ENCODE measurements at regions not wholly inside any gene's neighbourhood (a gene's known extent, or its start where the extent isn't known, plus 50 kb on each side); places are given as distances from the start of the nearest gene placed in this dataset.

GRCh38 chr14:62027958-62028357 is 265.7 kb downstream of the SNAPC1 start:
- no peak for DNase-seq

- DNase-seq = no peak
Measured at GRCh38 chr14:62029569-62029924, 267.3 kb downstream of the SNAPC1 start.

GRCh38 chr14:62030387-62030786 is 268.2 kb downstream of the SNAPC1 start:
- no peak for DNase-seq

DNA sequence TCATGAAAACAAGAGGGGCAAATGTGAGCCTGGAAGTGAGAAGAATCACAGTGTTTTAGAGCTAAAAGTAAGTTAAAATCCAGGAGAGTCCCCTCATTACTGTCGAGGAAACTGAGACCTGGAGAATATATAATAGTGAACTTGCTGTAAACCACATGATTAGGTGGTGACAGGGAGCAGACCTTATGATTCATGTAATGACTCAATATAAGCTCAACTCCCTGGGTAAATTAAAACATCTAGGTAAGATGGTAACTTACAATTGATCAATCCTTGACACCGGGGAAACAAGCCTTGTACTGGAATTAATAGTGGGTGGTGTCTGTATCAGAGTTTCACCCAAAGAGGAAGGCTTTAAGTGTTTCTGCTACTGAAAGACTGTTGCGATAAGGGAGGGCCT is 269.3 kb downstream of the SNAPC1 start:
- no peak for DNase-seq

- no peak for DNase-seq
Measured at GRCh38 chr14:62053188-62053587, 291.0 kb downstream of the SNAPC1 start.

- no peak for DNase-seq
Measured at GRCh38 chr14:62056789-62057188, 294.6 kb downstream of the SNAPC1 start.

- no peak for DNase-seq
Measured at GRCh38 chr14:62062645-62063044, 300.4 kb downstream of the SNAPC1 start.

DNA sequence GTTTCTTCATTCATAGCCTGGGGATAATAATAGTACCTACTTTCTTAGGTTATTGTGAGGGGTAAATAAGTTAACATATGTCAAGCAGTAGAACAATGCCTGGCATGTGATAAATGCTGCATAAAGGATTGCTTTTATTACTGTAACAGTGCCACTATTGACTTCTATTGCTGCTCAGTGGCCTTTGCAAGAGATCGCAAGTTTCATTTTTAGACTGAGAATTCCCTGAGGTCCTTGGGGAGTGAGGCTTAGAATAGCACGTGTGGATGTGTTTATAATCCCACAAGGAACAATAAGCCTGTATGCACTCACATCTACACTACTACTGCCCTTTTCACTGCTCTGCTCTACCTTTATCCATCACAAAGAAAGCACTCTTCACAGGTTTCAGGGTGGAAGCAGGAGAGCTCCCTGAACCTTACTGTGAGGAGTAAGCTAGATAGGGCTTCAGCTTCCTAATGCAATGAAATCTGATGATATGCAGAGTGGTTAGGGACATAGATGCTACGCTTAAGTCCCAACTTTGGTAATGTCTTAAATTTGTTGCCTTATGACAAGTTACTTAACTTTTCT is 302.6 kb downstream of the SNAPC1 start:
- DNase-seq = no peak

DNA sequence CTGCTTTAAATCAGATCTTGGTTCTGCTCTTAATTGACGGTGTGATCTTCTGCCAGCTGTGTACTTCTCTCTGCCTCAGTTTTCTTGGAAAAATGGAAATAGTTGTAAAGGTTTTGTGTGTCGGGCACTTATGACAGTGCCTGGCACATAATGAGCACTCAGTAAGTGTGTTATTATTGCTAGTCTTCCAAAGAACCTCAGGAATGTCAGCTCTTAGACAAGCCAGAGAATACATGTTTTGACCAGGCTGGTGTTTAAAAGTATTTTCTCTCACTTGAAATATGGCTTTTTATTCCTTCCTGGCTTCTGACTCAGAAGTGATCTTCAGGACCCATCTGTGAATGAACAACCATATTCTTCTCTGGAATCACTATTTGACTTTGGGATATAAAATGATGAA is 304.1 kb downstream of the SNAPC1 start:
- DNase-seq = no peak

- no peak for DNase-seq
Measured at GRCh38 chr14:62071039-62071438, 308.8 kb downstream of the SNAPC1 start.

DNA sequence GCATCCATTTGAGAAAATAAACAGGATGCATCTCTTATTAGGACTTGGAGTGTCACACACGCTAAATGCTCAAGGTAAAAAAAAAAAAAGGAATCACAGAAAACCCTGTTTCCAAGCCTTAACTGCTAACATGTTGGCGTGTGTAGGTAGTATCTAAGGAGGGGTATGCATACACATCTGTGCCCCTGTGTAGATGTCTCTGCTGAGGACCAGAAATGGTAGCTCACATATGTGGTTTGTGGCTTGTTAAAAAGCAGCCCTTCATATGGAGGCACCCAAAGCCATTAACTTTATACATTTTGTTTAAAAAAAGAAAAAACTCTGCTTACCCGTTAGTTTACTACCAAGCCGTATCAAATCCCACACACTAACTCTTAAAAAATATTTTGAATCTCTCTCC is 314.1 kb downstream of the SNAPC1 start:
- DNase-seq = no peak

- DNase-seq = no peak
Measured at GRCh38 chr14:62076825-62077605, 314.8 kb downstream of the SNAPC1 start.

- DNase-seq = no peak
Measured at GRCh38 chr14:62077676-62078261, 315.5 kb downstream of the SNAPC1 start.

- no peak for DNase-seq
Measured at GRCh38 chr14:62079038-62079437, 316.8 kb downstream of the SNAPC1 start.

DNA sequence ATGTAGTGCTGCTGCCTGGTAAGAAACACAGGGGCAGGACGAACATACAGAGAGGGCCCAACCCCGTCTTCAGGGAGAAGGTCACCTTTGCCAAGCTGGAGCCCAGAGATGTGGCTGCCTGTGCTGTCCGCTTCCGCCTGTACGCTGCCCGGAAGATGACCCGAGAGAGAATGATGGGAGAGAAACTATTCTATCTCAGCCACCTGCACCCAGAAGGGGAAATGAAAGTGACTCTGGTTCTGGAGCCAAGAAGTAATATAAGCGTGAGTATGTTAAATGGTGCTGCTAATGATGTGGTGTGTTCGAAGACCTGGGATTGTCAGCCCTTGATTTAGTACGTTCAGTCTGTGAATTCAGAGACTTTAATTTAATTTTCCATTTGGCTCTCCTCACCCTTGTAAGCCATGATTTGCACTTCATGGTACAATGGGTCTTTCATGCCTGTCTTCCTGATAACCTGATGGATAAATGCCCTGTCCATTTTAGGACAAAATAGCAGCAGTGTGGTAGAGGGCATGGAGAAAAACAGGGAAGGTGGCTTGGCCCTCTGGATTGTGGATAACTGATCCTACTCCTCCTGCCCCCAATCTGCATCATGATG is 318.9 kb downstream of the SNAPC1 start:
- DNase-seq = no peak

- DNase-seq = no peak
Measured at GRCh38 chr14:62081951-62082350, 319.7 kb downstream of the SNAPC1 start.

DNA sequence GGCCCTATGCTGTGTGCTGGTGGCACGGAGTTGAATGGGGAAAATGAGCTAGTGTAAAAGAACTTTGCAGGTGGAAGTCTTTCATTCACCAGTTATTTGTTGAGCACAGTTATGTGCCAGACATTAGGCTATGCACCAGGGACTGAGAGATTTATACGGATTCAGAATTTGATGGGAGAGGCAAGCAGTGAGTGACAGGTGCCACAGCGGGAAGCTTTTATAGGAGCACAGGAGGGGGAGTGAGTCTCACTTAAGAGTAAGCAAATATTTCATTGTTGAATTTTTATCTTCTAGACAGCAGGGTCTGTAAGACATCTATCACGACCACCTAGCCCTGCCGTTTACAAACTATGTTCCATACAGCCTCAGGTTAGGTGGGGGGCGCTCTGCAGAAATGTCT is 320.6 kb downstream of the SNAPC1 start:
- no peak for DNase-seq

GRCh38 chr14:62084020-62084419 is 321.8 kb downstream of the SNAPC1 start:
- DNase-seq = no peak

DNA sequence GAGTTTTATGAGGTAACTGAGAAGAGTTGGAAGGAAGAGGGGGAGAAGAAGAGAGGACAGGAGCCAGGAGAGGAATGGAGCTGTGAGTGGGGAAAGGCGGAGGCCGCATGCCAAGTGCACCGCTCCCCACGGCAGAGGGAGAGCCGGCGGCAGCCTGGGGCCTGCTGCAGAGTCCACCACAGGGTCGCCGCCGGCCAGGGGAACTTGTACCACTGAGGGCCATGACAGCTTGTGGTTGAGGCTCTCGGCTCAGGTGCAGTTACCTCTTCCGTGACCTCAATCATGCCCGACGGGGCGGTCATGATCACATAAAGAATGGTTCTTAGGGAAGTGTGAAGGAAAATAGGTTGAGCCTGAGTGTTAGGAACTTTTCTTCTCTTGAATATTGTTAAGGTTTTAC is 325.0 kb downstream of the SNAPC1 start:
- DNase-seq = no peak

- DNase-seq = no peak
Measured at GRCh38 chr14:62093736-62094135, 331.5 kb downstream of the SNAPC1 start.

- no peak for DNase-seq
Measured at GRCh38 chr14:62097072-62097471, 334.9 kb downstream of the SNAPC1 start.

DNA sequence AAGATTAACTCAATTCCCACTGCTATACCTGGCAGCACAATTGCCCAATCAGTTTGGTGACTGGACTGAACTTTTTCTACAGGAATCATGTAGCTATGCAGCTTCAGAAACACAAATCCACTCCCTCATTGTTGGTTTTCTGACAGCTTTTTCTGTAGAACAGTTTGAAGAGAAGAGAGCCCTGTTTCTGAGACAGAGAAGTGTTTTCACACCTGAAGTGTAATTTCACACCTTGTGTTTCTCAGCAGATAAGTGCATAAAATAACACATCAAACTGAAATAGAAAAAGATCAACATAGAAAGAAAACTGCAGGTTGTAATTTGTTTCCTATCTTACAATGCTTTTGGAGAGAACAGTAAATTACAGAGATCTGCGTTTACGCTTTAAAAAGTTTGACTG is 335.6 kb downstream of the SNAPC1 start:
- DNase-seq = no peak

- DNase-seq = no peak
Measured at GRCh38 chr14:62098357-62098756, 336.1 kb downstream of the SNAPC1 start.

- DNase-seq = no peak
Measured at GRCh38 chr14:62099091-62099490, 336.9 kb downstream of the SNAPC1 start.
